ENCODE measurements at regions not wholly inside any gene's neighbourhood (a gene's known extent, or its start where the extent isn't known, plus 50 kb on each side); places are given as distances from the start of the nearest gene placed in this dataset.
A peak's percentile ranks its signal among the peaks of the same experiment; 100 is the strongest.

DNA sequence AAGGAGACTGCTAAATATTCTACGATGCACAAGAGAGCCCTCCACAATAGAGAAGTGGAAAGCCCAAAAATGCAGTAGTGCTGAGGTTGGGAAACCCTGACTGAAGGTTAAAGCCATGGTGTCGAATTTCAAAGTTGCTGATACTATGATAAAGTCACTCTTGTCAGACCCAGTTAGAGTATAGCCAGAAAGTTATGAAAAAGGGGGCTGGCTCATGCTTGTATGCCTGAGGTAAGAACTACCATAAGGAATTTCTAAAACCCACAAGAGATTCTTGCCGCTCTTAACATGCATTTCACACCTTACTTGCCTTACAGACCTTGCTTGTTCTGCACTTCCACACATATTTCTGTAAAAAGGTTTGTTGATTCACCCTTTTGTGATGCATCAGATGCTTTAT, 184.6 kb downstream of the SLC6A15 start:
- ChIA-PET POLR2A (no interaction called here), CTCF (no interaction called here)
- DNase-seq (ENCODE audit: extremely low spot score), result peak; percentile 9
- no peak for TF ChIP-seq FOXM1 (IDR thresholded peaks at IDR 0.05; ENCODE audit: borderline replicate concordance)
- no peak for TF ChIP-seq SP1 (IDR thresholded peaks at IDR 0.05)

DNA sequence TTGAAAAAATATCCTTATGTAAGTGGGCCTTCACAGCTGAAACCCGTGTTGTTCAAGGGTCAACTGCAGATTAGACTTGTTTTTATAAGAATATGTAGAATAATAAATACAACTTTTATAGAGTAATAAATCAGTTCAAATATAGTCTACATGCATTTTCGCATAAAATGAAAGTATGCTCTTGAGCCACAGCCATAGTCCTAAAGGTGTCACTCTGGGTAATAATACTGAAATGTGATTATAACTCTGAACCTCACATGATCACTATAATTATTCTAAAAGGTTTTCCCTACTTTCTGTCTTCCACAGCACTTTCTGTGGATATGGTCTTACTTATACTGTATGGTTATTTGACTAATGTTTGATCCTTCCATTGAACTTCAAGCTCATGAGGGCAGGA, 185.8 kb downstream of the SLC6A15 start:
- POLR2A ChIA-PET, result no interaction called here
- CTCF ChIA-PET, result no interaction called here
- TF ChIP-seq, protein P1, sequence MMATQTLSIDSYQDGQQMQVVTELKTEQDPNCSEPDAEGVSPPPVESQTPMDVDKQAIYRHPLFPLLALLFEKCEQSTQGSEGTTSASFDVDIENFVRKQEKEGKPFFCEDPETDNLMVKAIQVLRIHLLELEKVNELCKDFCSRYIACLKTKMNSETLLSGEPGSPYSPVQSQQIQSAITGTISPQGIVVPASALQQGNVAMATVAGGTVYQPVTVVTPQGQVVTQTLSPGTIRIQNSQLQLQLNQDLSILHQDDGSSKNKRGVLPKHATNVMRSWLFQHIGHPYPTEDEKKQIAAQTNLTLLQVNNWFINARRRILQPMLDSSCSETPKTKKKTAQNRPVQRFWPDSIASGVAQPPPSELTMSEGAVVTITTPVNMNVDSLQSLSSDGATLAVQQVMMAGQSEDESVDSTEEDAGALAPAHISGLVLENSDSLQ (IDR thresholded peaks at IDR 0.05), result peak; percentile 54; the same call in 1 of the 2 replicates
- no peak for TF ChIP-seq HDGF (IDR thresholded peaks at IDR 0.05; ENCODE audit: borderline replicate concordance)
- no peak for DNase-seq (ENCODE audit: extremely low spot score)

DNA sequence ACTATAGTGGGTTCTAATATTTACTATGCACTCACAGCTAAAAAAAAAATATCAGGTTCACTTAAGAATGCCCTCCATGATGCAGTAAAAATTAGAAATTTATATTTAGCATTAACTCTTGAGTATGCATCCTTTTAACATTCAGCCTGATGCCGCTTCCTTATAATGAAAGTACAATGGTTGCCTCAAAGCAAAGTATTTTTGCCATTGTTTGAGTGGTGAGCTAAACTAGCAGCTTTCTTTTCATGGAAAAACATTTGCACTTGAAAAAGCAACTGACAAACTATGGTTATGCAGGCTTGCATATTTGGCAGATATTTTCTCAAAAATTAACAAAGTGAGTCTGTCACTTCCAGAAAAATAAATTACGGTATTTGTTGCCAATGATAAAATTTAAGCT, 188.6 kb downstream of the SLC6A15 start:
- CTCF ChIA-PET, result no interaction called here
- DNase-seq (ENCODE audit: extremely low spot score), result no peak
- TF ChIP-seq TARDBP (IDR thresholded peaks at IDR 0.05) (no peak), FOXK2 (IDR thresholded peaks at IDR 0.05) (no peak), HDGF (IDR thresholded peaks at IDR 0.05; ENCODE audit: borderline replicate concordance) (no peak), SUZ12 (IDR thresholded peaks at IDR 0.05) (no peak)
- POLR2A ChIA-PET, result no interaction called here

DNA sequence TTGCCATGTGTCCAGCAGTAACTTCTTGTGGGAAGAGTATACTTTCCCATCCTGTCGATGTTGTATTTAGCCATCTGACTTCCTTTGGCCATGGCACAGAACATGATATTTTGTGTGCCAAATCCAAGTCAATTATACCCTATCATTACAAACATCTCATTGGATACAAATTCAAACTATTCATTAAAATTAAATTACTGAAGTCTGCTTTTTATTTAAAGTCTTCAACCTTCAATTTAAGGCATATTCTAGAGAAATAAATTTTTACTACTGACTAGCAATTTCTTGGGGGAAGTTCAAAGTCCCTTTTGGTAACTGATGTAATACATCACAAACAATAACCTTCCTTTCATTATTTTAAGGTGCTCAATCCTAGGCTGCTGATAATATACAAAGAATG, 192.6 kb downstream of the SLC6A15 start:
- no peak for TF ChIP-seq LEF1 (IDR thresholded peaks at IDR 0.05; ENCODE audit: borderline replicate concordance)
- no peak for TF ChIP-seq HDGF (IDR thresholded peaks at IDR 0.05; ENCODE audit: borderline replicate concordance)
- TF ChIP-seq FOXM1 (IDR thresholded peaks at IDR 0.05; ENCODE audit: borderline replicate concordance), result no peak
- no peak for TF ChIP-seq CTBP1 (IDR thresholded peaks at IDR 0.05; ENCODE audit: borderline replicate concordance)
- no peak for TF ChIP-seq SP1 (IDR thresholded peaks at IDR 0.05)
- no peak for TF ChIP-seq BHLHE40 (IDR thresholded peaks at IDR 0.05; ENCODE audit: borderline replicate concordance)
- DNase-seq (ENCODE audit: extremely low spot score), result no peak
- CTCF ChIA-PET, result no interaction called here
- POLR2A ChIA-PET, result no interaction called here

DNA sequence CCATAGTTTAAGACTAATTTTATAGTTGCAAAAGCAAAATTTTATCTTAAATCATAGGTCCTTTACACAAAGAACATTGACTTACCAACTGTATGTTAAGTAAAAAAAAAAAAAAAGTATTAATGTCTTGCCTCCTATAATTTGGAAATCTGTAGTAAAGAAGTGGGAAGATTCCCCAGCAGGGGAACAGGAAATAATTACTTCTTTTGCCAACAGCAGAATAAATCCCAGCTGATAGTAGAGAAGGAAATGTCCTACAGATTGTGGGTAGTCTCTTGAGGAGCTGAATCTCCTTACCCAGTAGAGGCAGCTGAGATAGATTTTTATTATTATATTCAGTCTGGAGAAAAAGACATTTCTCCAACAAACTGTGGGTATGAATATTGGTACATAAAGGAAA, 193.7 kb downstream of the SLC6A15 start:
- CTCF ChIA-PET, result no interaction called here
- no peak for DNase-seq (ENCODE audit: extremely low spot score)
- TF ChIP-seq HDGF (IDR thresholded peaks at IDR 0.05; ENCODE audit: borderline replicate concordance) (no peak), L3MBTL2 (conservative IDR thresholded peaks at IDR 0.05) (no peak), ARNT (IDR thresholded peaks at IDR 0.05) (no peak), CTBP1 (IDR thresholded peaks at IDR 0.05; ENCODE audit: borderline replicate concordance) (no peak), LEF1 (IDR thresholded peaks at IDR 0.05; ENCODE audit: borderline replicate concordance) (no peak)
- POLR2A ChIA-PET, result no interaction called here

DNA sequence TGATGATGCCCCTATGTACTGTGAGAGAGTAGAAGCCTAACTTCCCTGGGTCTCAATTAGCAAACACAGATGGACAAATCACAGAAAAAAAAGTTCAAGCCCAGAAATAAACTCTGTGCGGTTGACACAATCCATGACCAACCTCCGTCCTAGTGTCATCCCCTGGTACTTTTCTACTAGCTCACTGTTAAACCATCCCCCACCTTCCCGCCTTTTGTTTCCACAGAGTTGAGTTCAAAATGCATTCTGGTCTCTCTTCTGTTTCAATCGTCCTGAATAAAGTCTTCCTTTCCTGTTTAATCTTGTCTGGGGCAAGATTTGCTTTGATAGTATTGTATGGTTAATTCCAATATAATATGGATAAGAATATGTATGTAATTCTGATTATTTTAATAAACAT, 199.9 kb downstream of the SLC6A15 start:
- POLR2A ChIA-PET, result no interaction called here

DNA sequence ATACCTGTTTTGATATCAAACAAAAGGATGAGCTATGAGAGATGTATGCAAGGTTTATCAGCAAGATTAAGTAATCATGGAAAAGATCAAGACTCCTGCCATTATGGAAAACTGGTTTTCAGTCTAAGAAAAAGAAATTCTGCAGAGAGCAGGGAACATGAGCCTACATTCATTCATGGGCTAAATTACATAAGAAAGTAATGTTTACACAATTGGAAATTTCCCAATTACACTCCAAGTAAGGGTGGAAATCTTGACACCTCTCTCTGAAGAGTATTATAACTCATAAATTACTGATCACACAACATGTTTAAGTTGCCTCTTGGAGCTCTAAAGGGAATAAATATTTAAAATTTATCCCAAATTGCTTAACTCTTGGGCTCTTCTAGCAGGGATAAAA, 206.2 kb downstream of the SLC6A15 start:
- CTCF ChIA-PET, result no interaction called here
- POLR2A ChIA-PET, result no interaction called here
- no peak for DNase-seq (ENCODE audit: extremely low spot score)

More for the DNA sequence above, 199.9 kb downstream of the SLC6A15 start:
- no peak for DNase-seq (ENCODE audit: extremely low spot score)
- TF ChIP-seq ARNT (IDR thresholded peaks at IDR 0.05) (no peak), FOXM1 (IDR thresholded peaks at IDR 0.05; ENCODE audit: borderline replicate concordance) (no peak), CTBP1 (IDR thresholded peaks at IDR 0.05; ENCODE audit: borderline replicate concordance) (no peak), SUZ12 (IDR thresholded peaks at IDR 0.05) (no peak), TARDBP (IDR thresholded peaks at IDR 0.05) (no peak), L3MBTL2 (conservative IDR thresholded peaks at IDR 0.05) (no peak), BHLHE40 (IDR thresholded peaks at IDR 0.05; ENCODE audit: borderline replicate concordance) (no peak), SP1 (IDR thresholded peaks at IDR 0.05) (no peak), FOXA1 (IDR thresholded peaks at IDR 0.05) (no peak), HDGF (IDR thresholded peaks at IDR 0.05; ENCODE audit: borderline replicate concordance) (no peak), LEF1 (IDR thresholded peaks at IDR 0.05; ENCODE audit: borderline replicate concordance) (no peak), ELF4 (IDR thresholded peaks at IDR 0.05) (no peak), FOXK2 (IDR thresholded peaks at IDR 0.05) (no peak)
- TF ChIP-seq, protein P1 (IDR thresholded peaks at IDR 0.05), result no peak
- CTCF ChIA-PET, result no interaction called here

More for the DNA sequence above, 206.2 kb downstream of the SLC6A15 start:
- TF ChIP-seq ARNT (IDR thresholded peaks at IDR 0.05) (no peak), LEF1 (IDR thresholded peaks at IDR 0.05; ENCODE audit: borderline replicate concordance) (no peak), SUZ12 (IDR thresholded peaks at IDR 0.05) (no peak), CTBP1 (IDR thresholded peaks at IDR 0.05; ENCODE audit: borderline replicate concordance) (no peak), ELF4 (IDR thresholded peaks at IDR 0.05) (no peak), ZNF384 (IDR thresholded peaks at IDR 0.05) (no peak), HDGF (IDR thresholded peaks at IDR 0.05; ENCODE audit: borderline replicate concordance) (no peak), FOXM1 (IDR thresholded peaks at IDR 0.05; ENCODE audit: borderline replicate concordance) (no peak), BHLHE40 (IDR thresholded peaks at IDR 0.05; ENCODE audit: borderline replicate concordance) (no peak), TARDBP (IDR thresholded peaks at IDR 0.05) (no peak), L3MBTL2 (conservative IDR thresholded peaks at IDR 0.05) (no peak), NFRKB (IDR thresholded peaks at IDR 0.05) (no peak), SP1 (IDR thresholded peaks at IDR 0.05) (no peak)
- TF ChIP-seq, protein P1 (IDR thresholded peaks at IDR 0.05), result no peak
